Heart left ventricle (tissue), 16 donors: ENCODE measurements at regions not wholly inside any gene's neighbourhood (a gene's known extent, or its start where the extent isn't known, plus 50 kb on each side); places are given as distances from the start of the nearest gene placed in this dataset.
A peak's percentile ranks its signal among the peaks of the same experiment; 100 is the strongest.

Source experiments
- ATAC-seq, 4 donors: fragments of 200-7000 bp; cut with Tn5 transposase; one replicate each; pipeline ENCODE4 v1.9.1; 2020 to 2022; ENCODE audit warnings: moderate library complexity in 4 of 4, mild to moderate bottlenecking in 3 of 4, moderate number of reproducible peaks in 1 of 4
- DNase-seq, 5 donors: peaks; one replicate each; pipeline ENCODE4 v3.0.0-alpha.2; 2020
- H3K27ac ChIP-seq, 12 donors: fragments of 200-600 bp; sonication (generic) in 4 of 12; one replicate each; pipeline versions ENCODE4 v1.5.0 to v1.8.0; 2016 to 2022; ENCODE audit warnings: mild to moderate bottlenecking in 2 of 12
- H3K27me3 ChIP-seq, 9 donors: fragments of 200-600 bp; sonication (generic) in 2 of 9; one replicate each; pipeline versions ENCODE4 v1.5.1 to v1.8.0; 2016 to 2022; ENCODE audit warnings: mild to moderate bottlenecking in 3 of 9
- H3K36me3 ChIP-seq, 9 donors: fragments of 200-600 bp; sonication (generic) in 2 of 9; one replicate each; pipeline versions ENCODE4 v1.5.0 to v1.8.0; 2018 to 2022; ENCODE audit warnings: mild to moderate bottlenecking in 2 of 9
- H3K4me1 ChIP-seq, 12 donors: fragments of 200-600 bp; sonication (generic) in 4 of 12; one replicate each; pipeline versions ENCODE4 v1.5.0 to v1.8.0; 2016 to 2022; ENCODE audit warnings: mild to moderate bottlenecking in 3 of 12
- H3K4me3 ChIP-seq, 12 donors: fragments of 200-600 bp; sonication (generic) in 4 of 12; one replicate each; pipeline versions ENCODE4 v1.5.0 to v1.8.0; 2017 to 2022; ENCODE audit warnings: mild to moderate bottlenecking in 9 of 12, moderate library complexity in 4 of 12
- H3K9me3 ChIP-seq, 12 donors: fragments of 200-600 bp; sonication (generic) in 4 of 12; one replicate each; pipeline versions ENCODE4 v1.5.0 to v1.8.0; 2016 to 2022; ENCODE audit warnings: mild to moderate bottlenecking in 1 of 12
- CTCF ChIP-seq, 12 donors: fragments of 200-600 bp; sonication (generic) in 4 of 12; IDR thresholded peaks; one replicate each; pipeline versions ENCODE4 v1.5.0 to v1.8.0; 2018 to 2022; ENCODE audit warnings: antibody characterized with exemption in 12 of 12, mild to moderate bottlenecking in 5 of 12
- POLR2A ChIP-seq, 2 donors: fragments of 450-650 bp; IDR thresholded peaks; one replicate each; pipeline ENCODE4 v1.6.1; 2017; ENCODE audit warnings: antibody characterized with exemption in 2 of 2, mild to moderate bottlenecking in 2 of 2, moderate library complexity in 2 of 2
- WGBS, 4 donors: extraction: QIAGEN DNeasy Blood & Tissue Kit in 2 of 4; methylation state at CpG; one replicate each; pipeline versions ENCODE4 v1.1.5 to v1.1.7; 2013 to 2018; 5-methylcytosine and 5-hydroxymethylcytosine counted together
- intact Hi-C, 10 donors: fragments of 100-400 bp; cut with DNase I; formaldehyde crosslinking; loops; one replicate each; pipeline versions ENCODE4 v1.11.1 to v1.14.2; 2022
- donor health status: ischemic (EF 13 %, LVEDD 7.1; RV severe dilation, severe dysfunction).
- donor health status: healthy with polysubstance abuse.
- donor health status: DM: no; HTN: yes; CAD: no.
- donor health status: DM: no; HTN: no; CAD: no.
- donor health status: ischemic (EF 25% LVEDD 6.9; RV normal size, moderate dysfunction).
- donor health status: ischemic (EF 25% LVEDD 5.7; RV mildly dilated, moderate dysfunction).
- donor health status: healthy.
- donor health status: DM: yes; HTN: yes; CAD: no.
- donor health status: ischemic (EF 35%, LVEDD 5.7; RV mildly dilated, moderate dysfunction).
- donor health status: nonischemic (EF 11% LVEDD 7.7; RV severe dilation, severe dysfunction).
- donor health status: DM: yes; HTN: yes; CAD: no.
- donor health status: PGD.
- donor health status: ischemic (EF 29% LVEDD 5.4; RV normal size, mild dysfunction).
- donor health status: nonischemic (EF 23%, LVEDD 6.1; RV moderate dilation, normal function).

- Histone ChIP-seq H3K4me1 (no peaks in the 10 kb centered on the region), H3K27me3 (no peaks in the 10 kb centered on the region), H3K36me3 (no peaks in the 10 kb centered on the region), H3K9me3 (peaks cover 0 to 19% (median 0%) of the 10 kb centered on the region in 12 donors), H3K4me3 (no peak overlapping the region), H3K27ac (no peak overlapping the region)
- TF ChIP-seq CTCF (IDR thresholded peaks at IDR 0.05) (no peak), POLR2A (IDR thresholded peaks at IDR 0.05) (no peak)
- ATAC-seq: no peak
- DNase-seq: no peak
- WGBS, 4 donors: 82 to 89% (median 85%) methylated on average over 3 of the region's 3 CpGs
- intact Hi-C loops: no loop called here
These were observed 128.2 kb upstream of the COX10 start for GRCh38 chr17:13940858-13941665.

- H3K27me3 ChIP-seq: no peaks in the 10 kb centered on the region
- H3K27ac ChIP-seq: no peak overlapping the region
- DNase-seq (no peak), ATAC-seq (no peak)
- no peak for TF ChIP-seq POLR2A (IDR thresholded peaks at IDR 0.05)
- no peak for TF ChIP-seq CTCF (IDR thresholded peaks at IDR 0.05)
- WGBS, 4 donors: 54 to 93% (median 81%) methylated on average over 3 of the region's 3 CpGs
- H3K36me3 ChIP-seq: no peaks in the 10 kb centered on the region
- H3K9me3 ChIP-seq: peaks cover 0 to 19% (median 0%) of the 10 kb centered on the region in 12 donors
- intact Hi-C loops: no loop called here
- H3K4me3 ChIP-seq: no peak overlapping the region
- H3K4me1 ChIP-seq: no peaks in the 10 kb centered on the region
These were observed 127.5 kb upstream of the COX10 start for GRCh38 chr17:13941781-13942180.

- H3K4me3 ChIP-seq: no peak overlapping the region
- no peaks in the 10 kb centered on the region for H3K27me3 ChIP-seq
- no peaks in the 10 kb centered on the region for H3K4me1 ChIP-seq
- no peak for DNase-seq
- intact Hi-C loops: no loop called here
- ATAC-seq: no peak
- H3K27ac ChIP-seq: no peak overlapping the region
- TF ChIP-seq CTCF (IDR thresholded peaks at IDR 0.05) (no peak), POLR2A (IDR thresholded peaks at IDR 0.05) (no peak)
- peaks cover 0 to 16% (median 0%) of the 10 kb centered on the region in 12 donors for H3K9me3 ChIP-seq
- WGBS, 4 donors: 66 to 80% (median 70%) methylated on average over 2 of the region's 2 CpGs
- H3K36me3 ChIP-seq: no peaks in the 10 kb centered on the region
These were observed 125.4 kb upstream of the COX10 start for GRCh38 chr17:13943909-13944308.

GRCh38 chr17:13947499-13947898 is 121.8 kb upstream of the COX10 start:
- DNase-seq (no peak), ATAC-seq (peak in 2 of 4 donors; percentile 28 to 36)
- intact Hi-C loops: no loop called here
- Histone ChIP-seq H3K4me3 (no peak overlapping the region), H3K36me3 (no peaks in the 10 kb centered on the region), H3K27ac (no peak overlapping the region), H3K9me3 (no peaks in the 10 kb centered on the region), H3K4me1 (no peaks in the 10 kb centered on the region), H3K27me3 (no peaks in the 10 kb centered on the region)
- WGBS, 4 donors: 80 to 93% (median 87%) methylated on average over 6 of the region's 6 CpGs
- TF ChIP-seq POLR2A (IDR thresholded peaks at IDR 0.05) (no peak), CTCF (IDR thresholded peaks at IDR 0.05) (no peak)
